ENCODE measurements at regions not wholly inside any gene's neighbourhood (a gene's known extent, or its start where the extent isn't known, plus 50 kb on each side); places are given as distances from the start of the nearest gene placed in this dataset.

- FAIRE-seq: no peak
Measured at GRCh38 chr21:27831816-27832569, 865.1 kb upstream of the ADAMTS5 start.

GRCh38 chr21:27831177-27831576 is 864.3 kb upstream of the ADAMTS5 start:
- no peak for FAIRE-seq

GRCh38 chr21:27827972-27828371 is 861.1 kb upstream of the ADAMTS5 start:
- no peak for FAIRE-seq

GRCh38 chr21:27825035-27825434 is 858.1 kb upstream of the ADAMTS5 start:
- FAIRE-seq: no peak

- FAIRE-seq: no peak
Measured at GRCh38 chr21:27823652-27824201, 856.8 kb upstream of the ADAMTS5 start.

GRCh38 chr21:27820342-27820741 is 853.5 kb upstream of the ADAMTS5 start:
- no peak for FAIRE-seq

GRCh38 chr21:27819299-27819698 is 852.4 kb upstream of the ADAMTS5 start:
- FAIRE-seq: no peak

- no peak for FAIRE-seq
Measured at GRCh38 chr21:27818847-27819246, 852.0 kb upstream of the ADAMTS5 start.

GRCh38 chr21:27817902-27818623 is 851.2 kb upstream of the ADAMTS5 start:
- FAIRE-seq: no peak

GRCh38 chr21:27817074-27817473 is 850.2 kb upstream of the ADAMTS5 start:
- no peak for FAIRE-seq

- FAIRE-seq: no peak
Measured at GRCh38 chr21:27816301-27816700, 849.4 kb upstream of the ADAMTS5 start.

- FAIRE-seq: no peak
Measured at GRCh38 chr21:27814226-27814625, 847.3 kb upstream of the ADAMTS5 start.

- FAIRE-seq: no peak
Measured at GRCh38 chr21:27813750-27814149, 846.9 kb upstream of the ADAMTS5 start.

GRCh38 chr21:27813344-27813743 is 846.5 kb upstream of the ADAMTS5 start:
- no peak for FAIRE-seq

- FAIRE-seq: no peak
Measured at GRCh38 chr21:27812279-27812678, 845.4 kb upstream of the ADAMTS5 start.

GRCh38 chr21:27808923-27809322 is 842.0 kb upstream of the ADAMTS5 start:
- FAIRE-seq: no peak

- no peak for FAIRE-seq
Measured at GRCh38 chr21:27807596-27807995, 840.7 kb upstream of the ADAMTS5 start.

GRCh38 chr21:27806281-27806680 is 839.4 kb upstream of the ADAMTS5 start:
- no peak for FAIRE-seq

- no peak for FAIRE-seq
Measured at GRCh38 chr21:27805696-27806095, 838.8 kb upstream of the ADAMTS5 start.

- FAIRE-seq: no peak
Measured at GRCh38 chr21:27804515-27804914, 837.6 kb upstream of the ADAMTS5 start.

GRCh38 chr21:27803571-27803970 is 836.7 kb upstream of the ADAMTS5 start:
- FAIRE-seq: peak; percentile 30

GRCh38 chr21:27802816-27803475 is 836.1 kb upstream of the ADAMTS5 start:
- FAIRE-seq: no peak

GRCh38 chr21:27799861-27800260 is 833.0 kb upstream of the ADAMTS5 start:
- no peak for FAIRE-seq

- FAIRE-seq: no peak
Measured at GRCh38 chr21:27796106-27796505, 829.2 kb upstream of the ADAMTS5 start.

Measured in islet of Langerhans (tissue), 1 donor.